KMS-11 (cell line): ENCODE measurements at regions not wholly inside any gene's neighbourhood (a gene's known extent, or its start where the extent isn't known, plus 50 kb on each side); places are given as distances from the start of the nearest gene placed in this dataset.
"Not testable (repeated sequence)": the region's sequence is repeated elsewhere in the genome, so short reads cannot be mapped to it uniquely, and the experiment has no call there.

Experiments used
- H2AFZ ChIP-seq: fragments of 200-600 bp; sonication (generic); 2 replicates; pipeline ENCODE4 v1.6.1; 2016; ENCODE audit warnings: antibody characterized with exemption, mixed run types, low read depth
- H3K27ac ChIP-seq: fragments of 200-600 bp; sonication (generic); 2 replicates; pipeline ENCODE4 v1.6.1; 2016; ENCODE audit warnings: mild to moderate bottlenecking, mixed run types
- H3K27me3 ChIP-seq: fragments of 200-600 bp; sonication (generic); 2 replicates; pipeline ENCODE4 v1.6.1; 2017; ENCODE audit warnings: mild to moderate bottlenecking, low read depth, mixed run types, moderate library complexity; ENCODE audit not compliant: insufficient read depth
- H3K36me3 ChIP-seq: fragments of 200-600 bp; sonication (generic); 2 replicates; pipeline ENCODE4 v1.6.1; 2017; ENCODE audit warnings: mild to moderate bottlenecking, mixed run types; ENCODE audit not compliant: insufficient read depth
- H3K4me1 ChIP-seq: fragments of 200-600 bp; sonication (generic); 2 replicates; pipeline ENCODE4 v1.6.1; 2016; ENCODE audit warnings: mild to moderate bottlenecking, low read depth, mixed run types; ENCODE audit not compliant: poor library complexity, severe bottlenecking
- H3K4me2 ChIP-seq: fragments of 200-600 bp; sonication (generic); 2 replicates; pipeline ENCODE4 v1.7.0; 2016; ENCODE audit warnings: mild to moderate bottlenecking, mixed run types
- H3K4me3 ChIP-seq: fragments of 200-600 bp; sonication (generic); IDR thresholded peaks from 2 replicates; pipeline ENCODE4 v1.6.1; 2017; ENCODE audit warnings: low read depth, low read length, mixed read lengths; ENCODE audit not compliant: insufficient read depth
- H3K79me2 ChIP-seq: fragments of 200-600 bp; sonication (generic); 2 replicates; pipeline ENCODE4 v1.6.1; 2016; ENCODE audit warnings: low read depth, mixed run types; ENCODE audit not compliant: insufficient read depth
- H3K9ac ChIP-seq: fragments of 200-600 bp; sonication (generic); 2 replicates; pipeline ENCODE4 v1.6.1; 2016; ENCODE audit warnings: mild to moderate bottlenecking, mixed run types
- H4K20me1 ChIP-seq: fragments of 200-600 bp; sonication (generic); 2 replicates; pipeline ENCODE4 v1.6.1; 2016; ENCODE audit warnings: mild to moderate bottlenecking, mixed run types; ENCODE audit not compliant: insufficient read depth
- TF ChIP-seq, protein P1 (sequence below): fragments of 200-600 bp; sonication (generic); conservative IDR thresholded peaks from 2 replicates; pipeline ENCODE4 v1.6.1; 2017; ENCODE audit warnings: low read depth, mild to moderate bottlenecking, antibody characterized with exemption, low read length, moderate library complexity, mixed read lengths

DNA sequence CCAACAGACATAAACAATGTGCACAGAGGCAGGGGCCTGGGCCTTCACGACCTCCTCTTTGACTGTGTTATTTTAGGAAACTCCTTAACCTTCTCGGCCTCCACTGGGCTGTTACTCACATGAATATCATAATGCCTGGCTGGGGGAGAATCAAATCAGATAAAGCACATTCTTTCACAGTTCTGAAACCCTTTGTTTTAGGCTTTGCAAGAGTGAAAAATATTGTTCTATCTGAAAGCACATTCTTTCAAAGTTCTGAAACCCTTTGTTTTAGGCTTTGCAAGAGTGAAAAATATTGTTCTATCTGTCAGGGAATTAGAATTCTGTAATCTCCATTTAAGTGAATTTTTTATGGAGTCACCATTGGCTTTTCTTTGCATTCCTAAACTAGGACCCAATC is 50.7 kb upstream of the SYNDIG1 start:
- Histone ChIP-seq H3K36me3 (no peaks in the 10 kb centered on the region), H4K20me1 (no peaks in the 10 kb centered on the region), H3K4me1 (peaks cover 18% of the 10 kb centered on the region), H3K79me2 (no peaks in the 10 kb centered on the region), H2AFZ (no peak overlapping the region), H3K27ac (peak overlapping the region; percentile 50; the same call in 1 of the 2 replicates), H3K4me2 (0 out of 2 replicates have a peak overlapping the region, but pooled peaks have one; percentile 39), H3K9ac (no peak overlapping the region), H3K27me3 (no peaks in the 10 kb centered on the region), H3K4me3 (no peak overlapping the region)
- TF ChIP-seq, protein P1, sequence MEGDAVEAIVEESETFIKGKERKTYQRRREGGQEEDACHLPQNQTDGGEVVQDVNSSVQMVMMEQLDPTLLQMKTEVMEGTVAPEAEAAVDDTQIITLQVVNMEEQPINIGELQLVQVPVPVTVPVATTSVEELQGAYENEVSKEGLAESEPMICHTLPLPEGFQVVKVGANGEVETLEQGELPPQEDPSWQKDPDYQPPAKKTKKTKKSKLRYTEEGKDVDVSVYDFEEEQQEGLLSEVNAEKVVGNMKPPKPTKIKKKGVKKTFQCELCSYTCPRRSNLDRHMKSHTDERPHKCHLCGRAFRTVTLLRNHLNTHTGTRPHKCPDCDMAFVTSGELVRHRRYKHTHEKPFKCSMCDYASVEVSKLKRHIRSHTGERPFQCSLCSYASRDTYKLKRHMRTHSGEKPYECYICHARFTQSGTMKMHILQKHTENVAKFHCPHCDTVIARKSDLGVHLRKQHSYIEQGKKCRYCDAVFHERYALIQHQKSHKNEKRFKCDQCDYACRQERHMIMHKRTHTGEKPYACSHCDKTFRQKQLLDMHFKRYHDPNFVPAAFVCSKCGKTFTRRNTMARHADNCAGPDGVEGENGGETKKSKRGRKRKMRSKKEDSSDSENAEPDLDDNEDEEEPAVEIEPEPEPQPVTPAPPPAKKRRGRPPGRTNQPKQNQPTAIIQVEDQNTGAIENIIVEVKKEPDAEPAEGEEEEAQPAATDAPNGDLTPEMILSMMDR: no peak

- H3K4me2 ChIP-seq: no peak overlapping the region
Observed at GRCh38 chr20:24417485-24417884, 51.9 kb upstream of the SYNDIG1 start.

GRCh38 chr20:24415444-24415843 is 54.0 kb upstream of the SYNDIG1 start:
- not testable (repeated sequence) for H3K27ac ChIP-seq, H3K4me2 ChIP-seq, H3K27me3 ChIP-seq, H3K79me2 ChIP-seq, H3K36me3 ChIP-seq, H3K9ac ChIP-seq, H3K4me3 ChIP-seq, H2AFZ ChIP-seq, H4K20me1 ChIP-seq
- H3K4me1 ChIP-seq: peaks cover 17% of the 10 kb centered on the region

More at GRCh38 chr20:24417485-24417884, 51.9 kb upstream of the SYNDIG1 start:
- TF ChIP-seq, protein P1: no peak
- Histone ChIP-seq H3K79me2 (no peaks in the 10 kb centered on the region), H3K4me1 (peaks cover 15% of the 10 kb centered on the region), H2AFZ (no peak overlapping the region), H3K36me3 (no peaks in the 10 kb centered on the region), H3K27me3 (no peaks in the 10 kb centered on the region), H3K4me3 (no peak overlapping the region), H4K20me1 (no peaks in the 10 kb centered on the region), H3K27ac (no peak overlapping the region), H3K9ac (no peak overlapping the region)

- Histone ChIP-seq H3K4me1 (peaks cover 28% of the 10 kb centered on the region), H3K4me2 (no peak overlapping the region), H3K36me3 (no peaks in the 10 kb centered on the region), H3K27ac (no peak overlapping the region), H4K20me1 (no peaks in the 10 kb centered on the region), H2AFZ (no peak overlapping the region), H3K27me3 (no peaks in the 10 kb centered on the region), H3K4me3 (no peak overlapping the region), H3K79me2 (no peaks in the 10 kb centered on the region), H3K9ac (no peak overlapping the region)
- TF ChIP-seq, protein P1: no peak
Observed at GRCh38 chr20:24411834-24412216, 57.6 kb upstream of the SYNDIG1 start.

DNA sequence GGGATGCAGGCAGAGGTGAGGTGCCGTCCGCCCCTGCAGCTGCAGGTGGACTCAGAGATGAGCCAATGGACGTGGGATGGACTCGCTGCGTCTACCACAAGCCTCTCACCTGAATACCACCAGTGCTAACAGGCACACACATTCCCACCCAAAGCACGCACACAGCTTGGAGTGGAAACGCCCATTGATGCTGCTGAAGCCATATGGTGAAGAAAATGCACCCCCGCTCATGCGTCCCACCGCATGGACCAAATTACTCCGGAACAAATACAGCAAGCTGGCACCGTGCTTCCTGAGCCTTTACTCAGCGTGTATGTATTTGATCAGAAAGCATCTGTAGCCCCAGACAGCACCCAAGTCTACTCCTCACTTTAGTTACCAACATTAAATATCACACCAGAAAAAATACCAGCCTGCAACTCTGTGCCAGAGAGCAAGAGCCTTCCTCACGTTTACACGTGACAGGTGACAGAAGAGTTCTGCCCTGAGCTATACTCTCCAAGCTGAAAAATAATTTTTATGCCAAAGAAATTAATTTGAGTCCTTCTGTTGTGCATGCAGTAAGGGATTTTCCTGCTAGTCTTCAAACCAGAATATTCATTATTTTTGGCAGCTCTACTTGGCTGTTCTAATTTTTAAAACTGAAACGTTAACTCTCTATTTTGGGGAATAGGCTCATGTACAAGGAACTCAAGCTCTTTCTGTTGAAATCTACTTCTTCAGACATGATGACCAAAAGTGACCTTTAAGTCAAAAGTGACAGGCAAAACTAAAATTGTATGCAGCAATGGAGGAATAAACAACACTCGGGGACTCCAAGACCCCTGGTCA is 58.2 kb upstream of the SYNDIG1 start:
- H2AFZ ChIP-seq: no peak overlapping the region
- peaks cover 34% of the 10 kb centered on the region for H3K4me1 ChIP-seq
- no peak overlapping the region for H3K4me2 ChIP-seq
- no peaks in the 10 kb centered on the region for H3K79me2 ChIP-seq
- H3K36me3 ChIP-seq: no peaks in the 10 kb centered on the region
- H4K20me1 ChIP-seq: no peaks in the 10 kb centered on the region
- TF ChIP-seq, protein P1: no peak
- no peak overlapping the region for H3K27ac ChIP-seq
- H3K27me3 ChIP-seq: no peaks in the 10 kb centered on the region
- no peak overlapping the region for H3K4me3 ChIP-seq
- H3K9ac ChIP-seq: no peak overlapping the region
